Duodenal mucosa (tissue), 2 donors: ENCODE measurements at regions not wholly inside any gene's neighbourhood (a gene's known extent, or its start where the extent isn't known, plus 50 kb on each side); places are given as distances from the start of the nearest gene placed in this dataset.
A peak's percentile ranks its signal among the peaks of the same experiment; 100 is the strongest.

ENCODE experiments used
- H3K27ac ChIP-seq: one replicate; pipeline ENCODE4 v1.7.0; 2013; ENCODE audit warnings: low read depth, low read length
- H3K27me3 ChIP-seq, 2 donors: one replicate each; pipeline ENCODE4 v1.7.0; 2013; ENCODE audit warnings: low read length in 2 of 2, control low read depth in 1 of 2; ENCODE audit not compliant: insufficient read depth in 2 of 2, control insufficient read depth in 1 of 2
- H3K36me3 ChIP-seq, 2 donors: one replicate each; pipeline ENCODE4 v1.7.0; 2013; ENCODE audit warnings: low read length in 2 of 2, control low read depth in 1 of 2; ENCODE audit not compliant: insufficient read depth in 2 of 2, control insufficient read depth in 1 of 2
- H3K4me1 ChIP-seq, 2 donors: one replicate each; pipeline ENCODE4 v1.7.0; 2013; ENCODE audit warnings: low read length in 2 of 2, control low read depth in 1 of 2; ENCODE audit not compliant: insufficient read depth in 2 of 2, control insufficient read depth in 1 of 2
- H3K4me3 ChIP-seq, 2 donors: one replicate each; pipeline ENCODE4 v1.7.0; 2013; ENCODE audit warnings: low read length in 2 of 2, low read depth in 1 of 2
- H3K9ac ChIP-seq, 2 donors: one replicate each; pipeline ENCODE4 v1.7.0; 2013; ENCODE audit warnings: low read length in 2 of 2, low read depth in 1 of 2
- H3K9me3 ChIP-seq, 2 donors: one replicate each; pipeline ENCODE4 v1.7.0; 2013; ENCODE audit warnings: low read length in 2 of 2, control low read depth in 1 of 2; ENCODE audit not compliant: control insufficient read depth in 1 of 2

DNA sequence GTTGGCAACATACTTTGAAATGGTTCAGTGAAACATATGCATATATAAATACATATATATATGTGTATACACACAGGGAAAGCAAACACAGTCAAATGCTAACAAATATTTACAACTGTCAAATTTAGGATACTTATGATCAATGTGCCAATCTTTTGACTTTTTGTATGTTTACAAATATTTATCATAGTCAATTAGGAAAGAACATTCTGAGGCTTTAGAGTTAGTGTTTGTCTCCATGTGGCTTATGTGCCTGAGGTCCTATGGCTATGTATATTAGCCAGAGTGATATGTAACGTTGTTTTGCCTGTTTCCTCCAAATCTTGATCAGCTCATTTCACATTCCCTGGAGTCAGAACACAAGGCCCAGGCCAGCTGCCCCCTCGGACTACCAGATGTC lies 126.5 kb upstream of the MAN1A1 start:
- no peak overlapping the region for H3K4me3 ChIP-seq
- no peak overlapping the region for H3K27ac ChIP-seq
- no peak overlapping the region for H3K9ac ChIP-seq
- H3K27me3 ChIP-seq, result no peaks in the 10 kb centered on the region
- H3K4me1 ChIP-seq, result peaks cover 0 to 13% of the 10 kb centered on the region in 2 donors
- no peaks in the 10 kb centered on the region for H3K36me3 ChIP-seq
- no peaks in the 10 kb centered on the region for H3K9me3 ChIP-seq

DNA sequence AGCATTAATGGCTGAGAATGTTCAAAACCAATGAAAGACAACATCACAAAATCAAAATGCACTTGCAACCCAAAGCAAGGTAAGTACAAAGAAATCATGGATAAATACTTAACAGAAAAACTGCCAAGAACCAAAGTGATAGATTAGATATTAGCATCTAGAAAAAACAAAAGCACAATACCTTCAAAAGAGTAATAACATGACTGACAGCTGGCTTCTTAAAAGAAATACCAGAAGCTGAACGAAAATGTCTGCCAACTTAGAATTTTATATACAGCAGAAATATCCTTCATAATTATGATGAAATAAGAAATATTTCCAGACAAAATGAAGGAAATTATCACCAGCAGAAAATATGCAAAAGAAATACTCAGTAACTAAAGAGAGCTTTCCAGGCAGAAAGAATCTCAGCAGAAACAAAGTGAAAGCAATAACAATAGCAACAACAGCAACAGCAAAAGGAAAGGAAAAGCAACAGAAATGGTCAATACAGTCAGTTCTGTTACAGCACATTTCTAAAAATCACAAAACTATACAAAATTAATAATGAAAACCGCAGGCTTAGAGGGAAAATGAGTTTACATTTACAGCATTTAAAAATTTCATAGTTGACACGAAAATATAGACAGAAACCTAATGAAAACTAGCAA lies 121.5 kb upstream of the MAN1A1 start:
- no peaks in the 10 kb centered on the region for H3K36me3 ChIP-seq
- H3K4me3 ChIP-seq, result no peak overlapping the region
- H3K27ac ChIP-seq, result no peak overlapping the region
- H3K9me3 ChIP-seq, result no peaks in the 10 kb centered on the region
- H3K9ac ChIP-seq, result no peak overlapping the region
- H3K27me3 ChIP-seq, result no peaks in the 10 kb centered on the region
- H3K4me1 ChIP-seq, result peaks cover 0 to 8% of the 10 kb centered on the region in 2 donors

DNA sequence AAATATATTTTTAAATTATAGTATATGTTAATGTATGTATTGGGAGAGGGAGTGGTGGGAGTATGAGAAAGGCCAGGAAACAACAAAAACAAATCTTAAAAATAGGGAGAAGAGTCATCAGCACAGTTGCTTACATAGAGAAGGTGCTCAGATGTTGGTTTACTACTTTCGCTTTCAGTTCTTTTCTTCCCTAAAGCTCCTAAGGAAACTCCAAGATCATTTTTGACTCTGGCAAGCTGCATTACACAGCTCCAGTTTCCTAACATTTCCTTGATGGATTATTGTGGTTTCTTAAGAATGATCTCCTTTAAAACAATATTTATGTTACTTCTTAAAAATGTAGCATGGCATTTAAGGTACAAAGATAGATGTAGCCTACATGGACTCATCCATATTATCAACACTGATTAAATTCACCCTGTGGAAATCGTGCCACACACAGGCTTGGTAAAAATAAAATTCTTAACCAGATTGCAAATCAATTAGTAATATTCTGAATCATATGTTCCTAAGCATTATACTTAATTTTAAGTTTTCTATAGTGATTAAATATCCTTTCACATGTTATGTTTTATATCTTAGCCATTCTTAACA lies 118.0 kb upstream of the MAN1A1 start:
- Histone ChIP-seq H3K27me3 (no peaks in the 10 kb centered on the region), H3K9ac (no peak overlapping the region), H3K9me3 (no peaks in the 10 kb centered on the region), H3K36me3 (no peaks in the 10 kb centered on the region), H3K4me1 (peaks cover 0 to 8% of the 10 kb centered on the region in 2 donors), H3K4me3 (peak overlapping the region; percentile 0 to 27), H3K27ac (no peak overlapping the region)

DNA sequence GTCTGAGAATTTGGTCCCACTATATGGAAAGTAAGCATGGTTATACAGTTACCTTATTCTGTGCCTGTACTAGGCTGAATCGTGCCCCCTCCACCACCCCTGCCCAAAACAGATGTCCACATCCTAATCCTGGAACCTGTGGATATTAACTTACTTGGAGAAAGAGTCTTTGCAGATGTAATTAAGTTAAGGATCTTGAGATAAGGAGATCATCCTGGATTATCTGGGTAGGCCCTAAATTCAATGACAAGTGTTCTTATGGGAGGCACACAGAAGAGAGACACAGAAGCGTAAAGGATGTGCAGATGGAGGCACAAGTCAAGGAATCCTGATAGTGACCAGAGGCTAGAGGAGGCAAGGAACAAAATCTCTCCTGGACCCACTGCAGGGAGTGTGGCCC lies 116.7 kb upstream of the MAN1A1 start:
- peaks cover 0 to 8% of the 10 kb centered on the region in 2 donors for H3K4me1 ChIP-seq

DNA sequence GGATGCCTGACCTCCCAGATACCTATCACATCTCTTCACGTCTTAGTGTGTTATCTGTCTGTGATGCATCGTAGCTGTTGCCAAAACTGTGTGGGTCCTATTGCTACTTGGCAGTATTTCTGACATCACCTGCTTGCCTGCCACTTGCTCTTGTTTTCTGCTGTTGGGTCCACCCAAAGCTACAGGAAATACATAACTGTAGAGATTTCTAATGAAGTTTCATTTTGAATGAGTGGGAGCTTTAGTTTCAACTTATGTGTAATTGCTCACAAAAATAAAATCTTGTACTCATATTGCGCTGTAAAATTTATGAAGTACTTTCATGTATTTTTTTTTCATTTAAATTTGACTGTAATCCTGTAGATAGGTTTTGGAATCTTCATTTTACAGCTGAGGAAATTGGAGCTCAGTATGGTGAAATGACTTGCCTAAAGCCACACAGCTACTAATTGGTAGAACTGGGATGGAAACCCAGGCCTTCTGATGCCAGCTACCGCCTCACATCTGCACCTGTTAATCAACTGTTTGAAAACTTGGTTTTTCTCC lies 113.6 kb upstream of the MAN1A1 start:
- Histone ChIP-seq H3K4me1 (peaks cover 6 to 13% of the 10 kb centered on the region in 2 donors), H3K36me3 (no peaks in the 10 kb centered on the region), H3K9ac (peak overlapping the region in 1 of 2 donors; percentile 29), H3K27me3 (no peaks in the 10 kb centered on the region), H3K27ac (no peak overlapping the region), H3K9me3 (peaks cover 0 to 8% of the 10 kb centered on the region in 2 donors), H3K4me3 (no peak overlapping the region)

More for the DNA sequence above, 116.7 kb upstream of the MAN1A1 start:
- H3K9ac ChIP-seq, result no peak overlapping the region
- no peaks in the 10 kb centered on the region for H3K36me3 ChIP-seq
- H3K27ac ChIP-seq, result no peak overlapping the region
- no peak overlapping the region for H3K4me3 ChIP-seq
- peaks cover 0 to 3% of the 10 kb centered on the region in 2 donors for H3K9me3 ChIP-seq
- H3K27me3 ChIP-seq, result no peaks in the 10 kb centered on the region

DNA sequence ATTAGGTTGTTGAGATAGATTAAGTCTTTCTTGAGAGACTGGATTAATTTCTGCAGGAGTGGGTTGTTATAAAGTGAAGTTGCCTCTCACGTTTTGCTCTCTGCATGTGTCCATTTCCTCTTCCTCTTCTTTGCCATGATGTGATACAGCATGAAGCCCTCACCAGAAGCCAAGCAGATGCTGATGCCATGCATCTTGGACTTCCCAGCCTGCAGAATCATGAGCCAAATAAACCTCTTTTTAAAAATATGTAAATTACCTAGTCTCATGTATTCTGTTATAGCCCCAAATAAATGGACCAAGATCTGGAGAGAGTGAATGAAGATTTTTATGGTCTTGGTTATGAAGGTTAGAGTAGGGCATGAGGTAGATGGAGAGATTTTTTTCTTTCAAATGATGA lies 111.6 kb upstream of the MAN1A1 start:
- peaks cover 6% of the 10 kb centered on the region in 2 donors for H3K4me1 ChIP-seq
- no peak overlapping the region for H3K27ac ChIP-seq
- H3K27me3 ChIP-seq, result no peaks in the 10 kb centered on the region
- H3K9me3 ChIP-seq, result peaks cover 0 to 8% of the 10 kb centered on the region in 2 donors
- H3K4me3 ChIP-seq, result no peak overlapping the region
- no peaks in the 10 kb centered on the region for H3K36me3 ChIP-seq
- no peak overlapping the region for H3K9ac ChIP-seq

DNA sequence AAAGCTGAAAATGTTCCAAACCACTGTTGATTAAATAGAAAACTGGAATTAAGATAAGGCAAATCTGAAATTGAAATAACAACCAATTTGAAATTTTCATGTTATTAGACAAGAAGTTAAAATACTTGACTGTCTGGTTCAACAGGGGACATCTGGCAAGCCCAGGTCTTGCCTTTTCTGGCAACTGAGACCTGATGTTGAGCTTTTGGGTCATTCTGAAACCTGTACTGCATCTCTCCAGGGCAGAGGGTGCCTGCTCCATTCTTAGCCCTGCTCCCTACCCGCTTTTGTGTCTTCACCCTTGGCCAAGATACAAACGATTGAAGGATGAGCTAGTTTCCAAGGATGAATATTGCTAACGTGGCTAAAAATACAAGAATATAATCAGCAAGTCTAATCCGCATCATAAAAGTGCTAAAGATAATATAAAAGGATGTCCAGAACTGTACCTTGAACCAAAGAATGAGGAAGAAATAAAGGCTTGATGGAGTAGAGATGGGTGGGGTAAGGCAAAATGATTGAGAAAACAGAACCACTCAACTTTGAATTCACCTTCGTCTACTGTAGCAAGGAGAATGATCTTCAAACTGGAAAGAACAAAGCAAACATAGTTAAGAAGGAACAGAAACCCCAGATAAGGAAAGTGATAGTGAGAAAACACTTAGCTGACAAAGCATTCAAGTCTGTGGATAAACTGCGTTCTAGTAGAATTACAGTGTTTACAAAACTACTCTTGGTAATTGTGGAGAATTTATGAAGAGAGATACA lies 109.8 kb upstream of the MAN1A1 start:
- Histone ChIP-seq H3K27me3 (no peaks in the 10 kb centered on the region), H3K9me3 (peaks cover 0 to 8% of the 10 kb centered on the region in 2 donors), H3K27ac (no peak overlapping the region), H3K36me3 (no peaks in the 10 kb centered on the region), H3K4me3 (no peak overlapping the region), H3K9ac (no peak overlapping the region), H3K4me1 (peaks cover 6% of the 10 kb centered on the region in 2 donors)

DNA sequence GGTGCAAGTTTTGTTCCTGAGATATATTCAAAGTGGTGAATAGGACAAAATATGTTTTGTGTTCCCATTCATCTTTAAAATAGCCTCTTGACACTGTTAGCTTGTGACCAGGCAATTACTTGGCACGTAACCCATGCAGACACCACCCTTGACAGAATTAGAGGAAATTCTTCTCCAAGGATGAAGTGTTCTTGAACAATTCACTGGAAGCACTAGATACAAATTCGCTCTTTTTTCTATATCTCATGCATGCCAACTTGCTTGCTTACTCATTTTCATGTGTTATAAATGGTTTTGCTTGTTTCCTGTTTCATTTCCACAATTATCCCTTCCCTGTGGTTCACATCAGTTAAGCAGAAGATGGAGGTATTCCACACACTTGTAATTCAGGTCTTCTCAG lies 105.2 kb upstream of the MAN1A1 start:
- no peaks in the 10 kb centered on the region for H3K9me3 ChIP-seq

DNA sequence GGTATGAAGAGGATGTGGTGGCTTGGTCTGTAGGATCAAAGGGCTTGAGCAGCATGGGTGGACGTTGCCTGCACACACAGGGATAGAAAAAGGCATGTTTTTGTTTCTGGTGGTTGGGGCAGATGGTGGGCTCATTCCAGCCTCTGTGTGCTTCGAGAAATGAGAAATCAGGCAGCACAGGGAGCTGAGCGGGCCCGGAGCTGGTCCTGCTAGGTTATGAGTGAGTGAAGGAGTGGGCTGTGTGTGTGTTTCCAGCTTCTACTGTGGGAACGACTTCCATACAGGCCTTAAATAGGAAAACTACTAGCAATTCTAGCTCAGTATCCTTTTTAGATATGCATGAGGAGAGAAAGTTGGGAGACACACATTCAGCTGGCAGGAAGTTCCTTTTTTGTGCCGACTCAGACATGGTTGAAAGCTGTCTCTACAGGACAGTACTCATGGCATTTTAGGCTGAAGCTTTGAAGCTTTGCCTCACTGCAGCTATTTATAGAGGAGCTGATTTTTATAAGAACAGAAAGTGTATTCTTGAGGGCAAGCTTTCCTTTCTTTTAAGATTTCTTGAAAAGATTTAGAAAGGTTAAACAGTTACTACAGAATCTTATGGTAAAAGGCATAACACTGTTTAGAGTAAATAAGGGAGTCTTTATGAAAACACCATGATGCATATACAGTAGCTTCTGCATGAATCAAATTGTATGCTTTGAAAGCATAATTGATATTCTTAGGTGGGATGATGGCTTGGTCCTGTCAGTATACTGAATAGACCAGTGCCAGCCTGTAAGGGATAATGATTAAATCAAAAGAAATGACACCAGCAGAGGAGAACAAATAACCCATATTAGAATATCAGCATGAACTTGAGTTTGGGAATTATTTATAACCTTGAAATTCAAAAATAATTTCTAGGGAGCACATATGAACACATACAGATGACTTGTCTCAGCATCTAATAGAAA lies 104.0 kb upstream of the MAN1A1 start:
- no peaks in the 10 kb centered on the region for H3K27me3 ChIP-seq
- H3K27ac ChIP-seq, result no peak overlapping the region
- H3K36me3 ChIP-seq, result no peaks in the 10 kb centered on the region
- H3K4me3 ChIP-seq, result no peak overlapping the region
- no peak overlapping the region for H3K9ac ChIP-seq
- H3K9me3 ChIP-seq, result no peaks in the 10 kb centered on the region
- H3K4me1 ChIP-seq, result peaks cover 13 to 23% of the 10 kb centered on the region in 2 donors

More for the DNA sequence above, 105.2 kb upstream of the MAN1A1 start:
- H3K27me3 ChIP-seq, result no peaks in the 10 kb centered on the region
- H3K4me1 ChIP-seq, result peaks cover 9 to 20% of the 10 kb centered on the region in 2 donors
- no peak overlapping the region for H3K9ac ChIP-seq
- no peaks in the 10 kb centered on the region for H3K36me3 ChIP-seq
- no peak overlapping the region for H3K27ac ChIP-seq
- no peak overlapping the region for H3K4me3 ChIP-seq
